AG10803 (cell line): ENCODE measurements at regions not wholly inside any gene's neighbourhood (a gene's known extent, or its start where the extent isn't known, plus 50 kb on each side); places are given as distances from the start of the nearest gene placed in this dataset.

ENCODE experiments used
- DNase-seq: peaks from one replicate; pipeline ENCODE4 v3.0.0; 2010; ENCODE audit warnings: low read depth
- H3K4me3 ChIP-seq: 2 replicates; pipeline ENCODE4 v1.5.1; 2011; ENCODE audit warnings: mild to moderate bottlenecking, low read length, control low read depth
- TF ChIP-seq, protein P1 (sequence below): conservative IDR thresholded peaks from 2 replicates; pipeline ENCODE4 v1.5.1; 2011; ENCODE audit warnings: mild to moderate bottlenecking, low read length, control low read depth, inconsistent platforms

DNA sequence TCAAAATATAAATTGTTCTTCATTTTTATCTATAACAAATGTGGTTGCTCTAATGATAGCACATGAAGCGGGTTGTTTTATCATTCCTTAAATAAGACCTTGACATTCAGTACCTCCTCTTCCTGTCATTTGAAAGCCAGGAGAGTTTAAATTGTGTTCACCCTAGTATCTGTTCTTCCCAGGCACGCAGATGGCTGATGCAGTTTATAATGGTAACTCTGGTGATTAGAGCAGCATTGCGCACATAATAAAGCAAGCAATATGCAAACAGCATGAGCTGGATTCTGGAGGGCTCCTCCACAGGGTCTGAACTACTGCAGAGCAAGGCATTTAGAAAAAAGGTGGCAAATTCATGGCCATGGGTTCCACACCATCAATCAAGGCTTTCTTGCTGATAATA, 307.8 kb downstream of the ENC1 start:
- TF ChIP-seq, protein P1, sequence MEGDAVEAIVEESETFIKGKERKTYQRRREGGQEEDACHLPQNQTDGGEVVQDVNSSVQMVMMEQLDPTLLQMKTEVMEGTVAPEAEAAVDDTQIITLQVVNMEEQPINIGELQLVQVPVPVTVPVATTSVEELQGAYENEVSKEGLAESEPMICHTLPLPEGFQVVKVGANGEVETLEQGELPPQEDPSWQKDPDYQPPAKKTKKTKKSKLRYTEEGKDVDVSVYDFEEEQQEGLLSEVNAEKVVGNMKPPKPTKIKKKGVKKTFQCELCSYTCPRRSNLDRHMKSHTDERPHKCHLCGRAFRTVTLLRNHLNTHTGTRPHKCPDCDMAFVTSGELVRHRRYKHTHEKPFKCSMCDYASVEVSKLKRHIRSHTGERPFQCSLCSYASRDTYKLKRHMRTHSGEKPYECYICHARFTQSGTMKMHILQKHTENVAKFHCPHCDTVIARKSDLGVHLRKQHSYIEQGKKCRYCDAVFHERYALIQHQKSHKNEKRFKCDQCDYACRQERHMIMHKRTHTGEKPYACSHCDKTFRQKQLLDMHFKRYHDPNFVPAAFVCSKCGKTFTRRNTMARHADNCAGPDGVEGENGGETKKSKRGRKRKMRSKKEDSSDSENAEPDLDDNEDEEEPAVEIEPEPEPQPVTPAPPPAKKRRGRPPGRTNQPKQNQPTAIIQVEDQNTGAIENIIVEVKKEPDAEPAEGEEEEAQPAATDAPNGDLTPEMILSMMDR: no peak
- DNase-seq: no peak
- H3K4me3 ChIP-seq: no peak overlapping the region

DNA sequence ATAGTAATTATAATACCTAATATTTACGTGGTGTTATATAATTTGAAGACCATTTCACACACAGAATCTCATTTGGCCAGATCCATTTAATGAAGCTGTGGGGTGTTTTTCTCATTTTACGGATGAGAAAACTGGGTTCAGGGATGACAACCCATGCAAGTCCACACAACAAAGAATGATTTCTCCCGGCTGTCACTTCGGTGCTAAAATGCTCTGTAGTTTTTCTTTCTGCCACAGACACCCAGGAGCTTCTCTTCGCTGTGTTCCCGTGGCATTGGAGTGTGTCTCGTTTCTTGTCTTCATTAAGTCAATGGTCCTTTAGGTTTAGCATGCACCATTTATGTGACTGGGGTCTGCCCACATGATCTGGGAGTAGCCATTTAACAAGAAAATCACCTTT, 308.5 kb downstream of the ENC1 start:
- no peak for DNase-seq
- H3K4me3 ChIP-seq: no peak overlapping the region
- TF ChIP-seq, protein P1: no peak

DNA sequence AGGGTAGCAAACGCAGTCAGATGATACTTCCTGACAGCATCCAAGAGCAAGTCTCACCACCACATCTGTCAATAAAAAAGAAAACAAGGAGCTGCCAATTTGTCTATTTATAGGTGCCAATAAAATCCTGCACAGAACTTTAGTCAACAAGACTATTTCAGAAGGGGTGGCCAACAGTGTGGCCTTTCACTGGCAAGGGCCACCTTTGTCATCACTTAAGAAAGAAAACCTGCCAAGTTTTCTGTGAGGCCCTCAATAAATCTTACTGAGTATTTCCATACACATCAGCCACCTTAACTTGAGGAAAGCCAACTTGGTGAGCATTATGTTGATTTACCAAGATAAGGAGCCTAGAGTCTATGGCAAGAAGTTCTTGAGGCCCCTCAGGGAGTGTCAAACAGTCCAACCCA, 312.3 kb downstream of the ENC1 start:
- TF ChIP-seq, protein P1: no peak
- no peak for DNase-seq
- H3K4me3 ChIP-seq: no peak overlapping the region

DNA sequence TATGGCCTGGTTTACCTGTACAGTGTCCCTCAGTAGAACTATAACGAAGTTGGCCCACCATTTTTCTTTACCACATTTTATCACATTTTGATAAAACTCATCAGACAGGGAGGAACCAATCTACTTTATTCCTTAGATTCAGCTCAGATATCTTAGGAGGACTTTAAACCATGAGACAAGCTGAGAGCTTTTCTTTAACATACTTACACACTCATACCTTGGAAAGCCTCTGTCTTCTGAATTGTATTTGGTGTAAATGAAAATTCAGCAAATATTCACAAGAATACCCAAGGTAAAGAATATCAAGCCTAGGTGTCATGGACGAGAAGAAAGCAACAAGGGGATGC, 313.2 kb downstream of the ENC1 start:
- TF ChIP-seq, protein P1: no peak
- DNase-seq: no peak
- H3K4me3 ChIP-seq: no peak overlapping the region

- TF ChIP-seq, protein P1: no peak
- H3K4me3 ChIP-seq: no peak overlapping the region
Measured at GRCh38 chr5:74326571-74327338, 313.8 kb downstream of the ENC1 start.

DNA sequence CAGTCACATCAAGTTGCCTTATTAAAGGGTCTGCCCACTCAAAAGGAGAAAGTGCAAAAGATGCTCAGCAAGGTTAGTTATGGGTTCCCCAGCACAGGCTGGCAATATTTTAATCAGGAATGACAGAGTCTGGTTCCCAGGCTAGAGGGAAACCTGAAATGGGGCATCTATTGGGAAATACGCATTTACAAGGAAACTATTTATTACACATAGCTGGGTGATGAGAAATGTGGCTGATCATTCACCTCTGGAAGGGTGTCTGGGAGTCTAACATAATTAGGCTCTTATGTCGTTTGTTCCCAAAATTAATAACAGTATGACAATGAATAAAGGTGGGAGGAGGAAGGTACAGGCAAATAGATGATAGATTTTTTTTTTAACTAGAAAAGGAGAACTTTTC, 314.7 kb downstream of the ENC1 start:
- DNase-seq: peak; percentile 74
- TF ChIP-seq, protein P1: no peak
- H3K4me3 ChIP-seq: no peak overlapping the region

More at GRCh38 chr5:74326571-74327338, 313.8 kb downstream of the ENC1 start:
- DNase-seq: peak; percentile 90

DNA sequence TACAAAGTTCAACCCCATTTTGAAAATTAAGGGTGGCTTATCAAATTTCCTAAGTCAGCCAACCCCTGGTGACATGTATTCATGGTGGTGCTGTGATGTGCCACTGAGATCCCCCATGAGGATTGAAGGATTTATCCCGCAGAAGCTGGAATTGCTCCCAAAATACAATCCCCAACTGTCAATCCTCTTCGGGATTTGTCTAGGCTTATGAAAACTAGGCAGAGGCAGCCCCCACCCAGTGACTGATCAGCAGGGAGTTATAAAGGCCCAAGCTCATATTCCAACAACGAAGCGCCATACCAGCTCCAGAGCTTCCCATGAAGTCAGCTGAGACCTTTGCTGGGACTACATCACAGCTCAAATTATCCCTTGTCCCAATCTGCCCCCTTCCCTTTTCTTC, 316.0 kb downstream of the ENC1 start:
- TF ChIP-seq, protein P1: no peak
- no peak for DNase-seq

More for the DNA sequence above, 316.0 kb downstream of the ENC1 start:
- H3K4me3 ChIP-seq: no peak overlapping the region
